ENCODE measurements at regions not wholly inside any gene's neighbourhood (a gene's known extent, or its start where the extent isn't known, plus 50 kb on each side); places are given as distances from the start of the nearest gene placed in this dataset.
"Not testable (repeated sequence)": the region's sequence is repeated elsewhere in the genome, so short reads cannot be mapped to it uniquely, and the experiment has no call there.

DNA sequence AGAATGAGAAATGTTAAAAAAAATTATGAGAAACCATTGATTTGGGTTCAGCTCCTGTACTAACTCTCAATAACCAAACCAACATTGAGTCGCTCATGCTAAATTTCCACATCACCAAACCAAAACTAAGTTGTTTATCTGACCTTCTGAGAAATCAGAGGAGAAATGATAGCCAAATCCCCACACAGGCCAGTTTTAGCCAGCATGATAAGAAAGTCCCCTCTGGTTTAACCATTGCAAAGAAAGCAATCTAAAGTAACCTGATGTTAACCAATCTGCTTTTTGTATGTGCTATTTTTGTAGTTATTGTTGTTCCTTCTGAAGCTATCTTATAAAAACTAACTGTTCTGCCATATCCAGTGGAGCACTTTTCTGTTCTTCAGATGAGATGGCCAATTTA lies 599.7 kb downstream of the SLC16A7 start:
- Mint-ChIP-seq H3K27ac (no peak overlapping the region), H3K9me3 (peaks cover 0 to 2% (median 0%) of the 10 kb centered on the region in 3 donors), H3K36me3 (no peaks in the 10 kb centered on the region), H3K4me1 (no peaks in the 10 kb centered on the region), H3K4me3 (no peak overlapping the region), H3K27me3 (no peaks in the 10 kb centered on the region)

DNA sequence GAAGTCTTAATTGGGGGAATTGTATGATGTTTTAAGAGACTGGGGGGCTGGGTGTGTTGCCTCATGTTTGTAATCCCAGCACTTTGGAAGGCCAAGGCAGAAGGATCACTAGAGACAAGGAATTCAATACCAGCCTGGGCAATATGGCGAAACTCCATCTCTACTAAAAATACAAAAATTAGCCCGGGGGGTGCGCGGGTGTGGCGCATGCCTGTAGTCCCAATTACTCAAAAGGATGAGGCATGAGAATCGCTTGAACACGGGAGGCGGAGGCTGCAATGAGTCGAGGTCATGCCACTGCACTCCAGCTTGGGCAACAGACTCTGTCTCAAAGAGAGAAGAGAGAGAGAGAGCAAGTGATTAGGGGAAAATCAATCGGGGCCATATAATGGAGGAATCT lies 600.5 kb downstream of the SLC16A7 start:
- no peaks in the 10 kb centered on the region for H3K9me3 Mint-ChIP-seq
- H3K27ac Mint-ChIP-seq: no peak overlapping the region
- H3K4me3 Mint-ChIP-seq: no peak overlapping the region
- H3K27me3 Mint-ChIP-seq: no peaks in the 10 kb centered on the region
- H3K36me3 Mint-ChIP-seq: no peaks in the 10 kb centered on the region
- no peaks in the 10 kb centered on the region for H3K4me1 Mint-ChIP-seq

DNA sequence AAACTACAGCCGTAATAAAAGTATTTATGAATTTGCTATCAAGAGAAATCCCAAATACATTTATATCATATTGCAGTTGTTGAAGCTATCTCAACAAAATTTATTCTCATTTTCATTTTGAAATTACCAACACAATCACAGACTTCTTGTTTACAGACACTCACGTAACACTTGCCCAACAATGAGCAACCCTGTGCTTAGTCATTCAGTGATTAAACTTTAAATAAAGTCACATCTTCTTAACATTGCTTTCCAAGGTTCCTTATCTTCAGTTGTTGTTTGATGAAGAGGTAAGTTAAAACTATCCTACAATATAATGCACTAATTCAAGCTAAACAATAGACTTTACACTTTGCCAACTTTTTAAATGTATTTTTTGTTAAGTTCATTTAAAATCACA lies 601.8 kb downstream of the SLC16A7 start:
- no peaks in the 10 kb centered on the region for H3K4me1 Mint-ChIP-seq
- peaks cover 0 to 1% (median 0%) of the 10 kb centered on the region in 3 donors for H3K9me3 Mint-ChIP-seq
- no peak overlapping the region for H3K4me3 Mint-ChIP-seq
- no peak overlapping the region for H3K27ac Mint-ChIP-seq
- H3K36me3 Mint-ChIP-seq: no peaks in the 10 kb centered on the region
- no peaks in the 10 kb centered on the region for H3K27me3 Mint-ChIP-seq

DNA sequence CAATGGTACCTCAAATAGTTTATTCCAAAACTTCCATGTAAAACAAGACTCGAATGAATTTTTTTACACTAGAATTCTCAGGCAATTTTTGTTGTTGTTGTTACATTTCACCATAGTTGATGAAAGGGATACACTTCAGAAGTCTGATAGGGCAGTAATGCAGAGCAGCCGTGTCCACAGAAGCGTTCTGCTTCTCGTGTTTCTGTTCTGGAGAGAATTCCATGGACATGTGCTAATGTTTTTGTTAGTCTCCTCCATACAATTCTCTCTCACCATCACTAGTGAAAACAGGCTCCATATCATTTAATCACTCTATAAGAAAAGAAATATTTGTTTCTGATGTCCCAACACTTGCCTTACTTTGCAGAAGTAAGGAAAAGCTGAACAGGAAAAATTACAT lies 606.1 kb downstream of the SLC16A7 start:
- Mint-ChIP-seq H3K27me3 (no peaks in the 10 kb centered on the region), H3K36me3 (no peaks in the 10 kb centered on the region)

DNA sequence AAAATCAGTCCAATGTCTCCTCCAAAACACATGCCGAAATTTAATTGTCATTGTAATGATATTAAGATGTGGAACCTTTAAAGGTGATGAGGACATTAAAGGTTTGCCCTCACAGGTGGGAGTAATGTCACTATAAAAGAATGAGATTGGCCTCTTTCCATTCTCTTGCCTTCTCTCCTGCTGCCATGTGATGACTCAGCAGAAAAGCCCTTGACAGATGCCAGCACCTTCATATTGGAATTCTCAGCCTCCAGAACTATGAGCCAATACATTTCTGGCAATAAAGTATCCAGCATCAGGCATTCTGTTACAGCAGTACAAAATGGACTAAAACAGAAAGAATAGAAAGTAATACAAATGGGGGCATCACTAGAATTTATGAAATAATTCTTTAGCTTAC lies 609.7 kb downstream of the SLC16A7 start:
- H3K27me3 Mint-ChIP-seq: no peaks in the 10 kb centered on the region
- H3K36me3 Mint-ChIP-seq: no peaks in the 10 kb centered on the region
- no peak overlapping the region for H3K4me3 Mint-ChIP-seq
- H3K27ac Mint-ChIP-seq: no peak overlapping the region
- H3K4me1 Mint-ChIP-seq: no peaks in the 10 kb centered on the region
- peaks cover 0 to 9% (median 3%) of the 10 kb centered on the region in 3 donors for H3K9me3 Mint-ChIP-seq

More for the DNA sequence above, 606.1 kb downstream of the SLC16A7 start:
- no peaks in the 10 kb centered on the region for H3K4me1 Mint-ChIP-seq
- peaks cover 0 to 5% (median 2%) of the 10 kb centered on the region in 3 donors for H3K9me3 Mint-ChIP-seq
- no peak overlapping the region for H3K4me3 Mint-ChIP-seq
- no peak overlapping the region for H3K27ac Mint-ChIP-seq

DNA sequence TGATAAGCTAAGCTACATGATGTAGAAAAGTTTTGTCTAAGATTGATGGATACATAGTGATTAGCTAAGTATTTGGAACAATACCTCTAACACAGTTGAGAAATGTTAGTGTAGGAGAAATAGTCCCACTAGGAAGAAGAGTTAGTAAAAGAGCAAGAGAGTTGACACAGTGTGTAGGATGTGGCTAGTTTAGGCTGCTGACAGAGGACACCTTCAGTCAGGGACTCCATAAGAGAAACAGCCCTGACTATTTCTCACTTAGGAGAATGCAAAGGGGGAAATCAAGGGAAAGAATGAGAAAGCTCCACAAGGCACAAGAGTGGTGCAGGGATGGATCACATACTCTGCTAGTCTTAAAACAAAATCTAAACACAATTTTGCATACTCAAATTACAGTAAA lies 613.7 kb downstream of the SLC16A7 start:
- Mint-ChIP-seq H3K27ac (no peak overlapping the region), H3K4me1 (no peaks in the 10 kb centered on the region), H3K27me3 (no peaks in the 10 kb centered on the region), H3K4me3 (no peak overlapping the region), H3K9me3 (peaks cover 3 to 20% (median 4%) of the 10 kb centered on the region in 3 donors), H3K36me3 (no peaks in the 10 kb centered on the region)

DNA sequence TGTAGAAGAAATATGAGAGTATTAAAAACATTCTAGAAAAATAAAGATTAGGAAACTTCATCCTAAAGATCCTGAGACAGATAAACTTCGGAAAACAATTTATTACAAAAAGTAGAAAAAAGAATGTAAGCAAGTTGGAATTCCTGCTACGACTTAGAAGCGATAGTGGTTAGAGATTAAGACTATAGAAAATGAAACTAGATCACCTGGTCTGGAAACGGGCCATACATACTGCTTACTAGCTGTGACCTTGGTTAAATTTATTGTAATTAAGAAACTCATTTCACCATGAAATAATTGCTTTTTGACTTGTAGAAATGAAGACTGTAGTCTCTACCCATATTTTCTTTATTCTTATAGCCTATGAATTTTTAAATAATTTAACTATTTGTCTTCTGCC lies 614.1 kb downstream of the SLC16A7 start:
- H3K4me3 Mint-ChIP-seq: no peak overlapping the region
- H3K27me3 Mint-ChIP-seq: no peaks in the 10 kb centered on the region
- no peak overlapping the region for H3K27ac Mint-ChIP-seq
- no peaks in the 10 kb centered on the region for H3K4me1 Mint-ChIP-seq
- H3K9me3 Mint-ChIP-seq: peaks cover 4 to 20% (median 5%) of the 10 kb centered on the region in 3 donors
- H3K36me3 Mint-ChIP-seq: no peaks in the 10 kb centered on the region

DNA sequence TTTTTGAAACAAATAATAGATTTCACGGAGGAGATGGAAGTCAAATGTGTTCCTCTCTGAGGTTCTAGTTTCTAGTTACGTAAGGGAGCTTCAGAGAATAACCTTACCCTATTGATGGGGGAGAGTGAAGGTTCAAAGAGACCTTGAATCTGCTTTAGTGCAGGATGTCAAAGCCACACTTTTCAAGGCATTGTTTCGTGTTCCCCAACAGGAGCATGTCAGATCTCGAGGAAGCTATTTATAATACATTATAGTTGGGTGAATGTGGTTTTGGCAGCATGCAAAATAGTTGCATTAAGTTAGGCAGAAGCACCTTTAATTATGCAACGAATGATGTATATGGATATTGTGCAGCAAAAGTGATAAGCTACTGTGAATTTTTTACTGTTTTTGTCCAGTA lies 614.9 kb downstream of the SLC16A7 start:
- Mint-ChIP-seq H3K4me1 (no peaks in the 10 kb centered on the region), H3K36me3 (no peaks in the 10 kb centered on the region), H3K4me3 (no peak overlapping the region), H3K27me3 (no peaks in the 10 kb centered on the region), H3K27ac (no peak overlapping the region), H3K9me3 (peaks cover 4 to 20% (median 7%) of the 10 kb centered on the region in 3 donors)

DNA sequence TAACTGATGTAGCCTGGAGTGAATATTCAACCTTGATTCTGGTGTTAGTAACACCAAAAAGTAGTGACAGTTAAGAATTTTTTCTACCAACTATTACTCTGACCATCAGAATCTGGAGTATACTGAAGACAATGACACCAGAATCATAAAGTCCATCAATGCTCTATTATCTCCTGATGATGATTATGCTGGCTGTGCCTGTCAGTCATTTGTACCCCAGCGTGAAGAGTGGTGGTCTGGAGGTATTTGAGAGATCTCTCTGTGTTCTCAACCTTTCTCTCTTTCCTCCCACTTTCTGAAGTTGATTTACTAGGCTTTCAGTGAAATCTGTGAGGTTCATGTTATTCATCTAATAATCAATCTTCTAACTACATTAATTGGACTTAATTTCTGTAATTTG lies 615.4 kb downstream of the SLC16A7 start:
- Mint-ChIP-seq H3K27me3 (no peaks in the 10 kb centered on the region), H3K4me1 (no peaks in the 10 kb centered on the region), H3K9me3 (peaks cover 4 to 20% (median 7%) of the 10 kb centered on the region in 3 donors), H3K36me3 (no peaks in the 10 kb centered on the region), H3K4me3 (no peak overlapping the region), H3K27ac (no peak overlapping the region)

DNA sequence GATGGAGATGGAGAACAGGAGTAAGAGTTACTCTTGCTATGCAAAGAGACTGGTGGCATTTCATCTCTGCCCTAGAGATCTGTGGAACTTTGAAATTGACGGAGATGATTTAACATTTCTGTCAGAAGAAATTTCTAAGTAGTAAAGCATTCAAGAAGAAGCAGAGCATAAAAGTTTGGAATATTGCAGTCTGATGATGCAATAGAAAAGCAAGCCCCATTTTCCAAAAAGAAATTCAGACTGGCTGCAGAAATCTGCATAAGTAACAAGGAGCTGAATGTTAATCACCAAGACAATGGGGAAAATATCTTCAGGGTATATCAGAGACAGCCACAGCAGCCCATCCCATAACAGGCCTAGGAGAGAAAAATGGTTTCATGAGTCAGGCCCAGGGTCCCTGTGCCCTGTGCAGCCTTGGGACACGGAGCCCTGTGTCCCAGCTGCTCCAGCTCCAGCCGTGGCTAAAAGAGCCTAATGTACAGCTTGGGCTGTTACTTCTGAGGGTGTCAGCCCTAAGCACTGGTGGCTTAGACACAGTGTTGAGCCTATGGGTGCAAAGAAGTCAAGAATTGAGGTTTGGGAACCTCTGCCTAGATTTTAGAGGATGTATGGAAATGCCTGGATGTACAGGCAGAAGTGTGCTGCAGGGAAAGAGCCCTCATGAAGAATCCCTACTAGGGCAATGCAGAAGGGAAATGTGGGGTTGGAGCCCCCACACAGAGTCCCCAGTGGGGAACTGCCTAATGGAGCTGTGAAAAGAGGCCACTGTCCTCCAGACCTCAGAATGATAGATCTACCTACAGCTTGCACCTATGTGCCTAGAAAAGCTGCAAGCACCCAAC lies 616.6 kb downstream of the SLC16A7 start:
- Mint-ChIP-seq H3K27me3 (no peaks in the 10 kb centered on the region), H3K27ac (no peak overlapping the region), H3K4me3 (no peak overlapping the region), H3K4me1 (no peaks in the 10 kb centered on the region), H3K36me3 (no peaks in the 10 kb centered on the region), H3K9me3 (peaks cover 4 to 20% (median 7%) of the 10 kb centered on the region in 3 donors)

DNA sequence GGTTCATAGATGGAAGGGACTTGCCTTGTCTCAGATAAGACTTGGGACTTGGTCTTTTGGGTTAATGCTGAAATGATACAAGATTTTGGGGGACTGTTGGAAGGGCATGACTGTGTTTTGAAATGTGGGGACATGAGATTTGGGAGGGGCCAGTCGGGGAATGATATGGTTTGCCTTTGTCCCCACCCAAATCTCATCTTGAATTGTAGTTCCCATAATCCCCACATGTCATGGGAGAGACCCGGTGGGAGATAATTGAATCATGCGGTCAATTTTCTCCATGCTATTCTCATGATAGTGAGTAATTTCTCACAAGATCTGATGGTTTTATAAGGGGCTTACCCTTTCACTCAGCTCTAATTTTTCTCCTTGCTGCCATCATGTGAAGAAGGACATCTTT lies 617.4 kb downstream of the SLC16A7 start:
- not testable (repeated sequence) for H3K4me1 Mint-ChIP-seq, H3K27me3 Mint-ChIP-seq, H3K27ac Mint-ChIP-seq, H3K4me3 Mint-ChIP-seq, H3K36me3 Mint-ChIP-seq
- peaks cover 4 to 20% (median 7%) of the 10 kb centered on the region in 3 donors for H3K9me3 Mint-ChIP-seq

DNA sequence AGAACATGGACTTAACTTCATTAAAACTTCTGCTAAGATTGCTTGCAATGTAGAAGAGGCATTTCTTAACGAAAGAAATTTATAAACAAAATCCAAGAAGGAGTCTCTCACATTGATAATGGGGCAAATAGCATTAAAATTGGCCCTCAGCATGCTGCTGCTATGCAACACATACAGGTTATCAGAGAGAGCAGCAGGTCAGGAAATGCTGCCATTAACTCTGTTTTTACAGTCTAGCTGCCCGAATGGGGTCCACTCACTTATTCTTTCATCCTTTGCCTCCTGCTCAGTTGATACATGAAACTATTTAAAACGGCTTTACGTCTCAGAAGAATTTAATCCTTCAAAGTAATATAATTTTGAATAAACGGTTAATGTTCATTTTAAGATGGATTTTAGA lies 620.4 kb downstream of the SLC16A7 start:
- Mint-ChIP-seq H3K27ac (no peak overlapping the region), H3K36me3 (no peaks in the 10 kb centered on the region), H3K4me1 (peaks cover 0 to 1% (median 0%) of the 10 kb centered on the region in 3 donors), H3K4me3 (no peak overlapping the region), H3K9me3 (peaks cover 3 to 16% (median 7%) of the 10 kb centered on the region in 3 donors), H3K27me3 (no peaks in the 10 kb centered on the region)

DNA sequence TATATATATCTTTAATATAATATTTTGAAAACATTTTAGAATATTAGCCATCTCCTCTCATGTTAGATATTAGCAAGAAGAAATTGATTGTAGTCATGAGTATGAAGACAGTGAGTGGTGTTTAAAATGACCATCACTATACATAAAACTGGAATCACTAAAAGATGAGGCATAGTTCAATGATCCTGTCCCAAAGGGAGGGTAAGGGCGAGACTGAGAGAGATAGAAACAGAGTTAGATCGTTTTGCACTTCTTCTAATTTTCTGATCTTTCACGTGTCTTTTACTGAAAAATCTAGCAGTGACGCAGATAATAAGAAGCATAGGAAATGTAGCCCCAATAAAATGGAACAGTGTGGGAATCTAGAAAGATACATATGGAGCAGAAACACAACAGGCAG lies 627.4 kb downstream of the SLC16A7 start:
- peaks cover 2 to 5% (median 3%) of the 10 kb centered on the region in 3 donors for H3K9me3 Mint-ChIP-seq
- H3K36me3 Mint-ChIP-seq: no peaks in the 10 kb centered on the region
- H3K4me3 Mint-ChIP-seq: no peak overlapping the region
- H3K27ac Mint-ChIP-seq: no peak overlapping the region
- peaks cover 0 to 1% (median 0%) of the 10 kb centered on the region in 3 donors for H3K4me1 Mint-ChIP-seq
- H3K27me3 Mint-ChIP-seq: no peaks in the 10 kb centered on the region

DNA sequence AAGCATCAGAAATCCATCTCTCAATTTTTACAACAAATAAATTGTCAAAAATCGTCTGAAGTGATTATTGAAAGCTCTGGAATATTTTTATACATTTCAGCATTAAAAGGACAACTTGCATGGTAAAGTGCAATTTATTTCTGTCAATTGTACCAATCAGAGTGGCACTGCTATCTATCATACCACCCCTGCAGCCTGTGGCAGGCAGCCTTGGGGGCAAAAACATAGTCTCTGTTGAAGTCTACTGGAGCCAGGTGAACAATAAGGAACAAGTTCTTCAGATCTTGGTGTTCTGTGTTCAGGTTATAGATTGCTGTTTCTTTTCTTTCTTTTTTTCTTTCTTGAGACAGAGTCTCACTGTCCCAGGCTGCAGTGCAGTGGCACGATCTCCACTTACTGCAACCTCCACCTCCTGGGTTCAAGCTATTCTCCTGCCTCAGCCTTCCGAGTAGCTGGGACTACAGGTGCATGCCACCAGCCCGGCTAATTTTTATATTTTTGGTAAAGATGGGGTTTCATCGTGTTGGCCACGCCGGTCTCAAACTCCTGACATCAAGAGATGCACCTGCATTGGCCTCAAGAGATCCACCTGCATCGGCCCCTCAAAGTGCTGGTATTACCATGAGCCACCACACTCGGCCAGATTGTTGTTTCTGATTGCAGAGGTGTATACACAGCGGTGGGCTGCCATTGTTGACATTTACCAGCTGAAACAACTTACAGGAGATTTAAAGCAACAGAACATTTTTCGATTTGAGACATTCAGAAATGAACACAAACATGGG lies 629.6 kb downstream of the SLC16A7 start:
- Mint-ChIP-seq H3K27ac (no peak overlapping the region), H3K4me1 (no peaks in the 10 kb centered on the region), H3K9me3 (peaks cover 2 to 7% (median 5%) of the 10 kb centered on the region in 3 donors), H3K27me3 (no peaks in the 10 kb centered on the region), H3K36me3 (no peaks in the 10 kb centered on the region), H3K4me3 (no peak overlapping the region)

DNA sequence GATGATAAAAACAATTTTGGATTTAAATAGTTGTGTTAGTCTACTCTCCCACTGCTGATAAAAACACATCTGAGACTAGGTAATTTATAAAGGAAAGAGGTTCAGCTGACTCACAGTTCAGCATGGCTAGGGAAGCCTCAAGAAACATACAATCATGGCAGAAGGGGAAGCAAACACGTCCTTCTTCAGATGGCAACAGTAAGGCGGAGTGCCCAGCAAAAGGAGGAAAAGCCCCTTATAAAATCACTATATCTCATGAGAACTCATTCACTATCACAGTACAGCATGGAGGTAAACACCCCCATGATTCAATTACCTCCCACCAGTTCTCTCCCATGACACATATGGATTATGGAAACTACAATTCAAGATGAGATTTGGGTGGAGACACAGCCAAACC lies 632.1 kb downstream of the SLC16A7 start:
- H3K9me3 Mint-ChIP-seq: peaks cover 4 to 7% (median 5%) of the 10 kb centered on the region in 3 donors

More for the DNA sequence above, 632.1 kb downstream of the SLC16A7 start:
- no peaks in the 10 kb centered on the region for H3K36me3 Mint-ChIP-seq
- H3K27ac Mint-ChIP-seq: no peak overlapping the region
- H3K4me3 Mint-ChIP-seq: no peak overlapping the region
- H3K27me3 Mint-ChIP-seq: no peaks in the 10 kb centered on the region
- H3K4me1 Mint-ChIP-seq: no peaks in the 10 kb centered on the region
